GM12878 (cell line): ENCODE measurements at regions not wholly inside any gene's neighbourhood (a gene's known extent, or its start where the extent isn't known, plus 50 kb on each side); places are given as distances from the start of the nearest gene placed in this dataset.

Experiments
- ATAC-seq: fragments of 200-7000 bp; cut with Tn5 transposase; 3 replicates; pipeline ENCODE4 v1.9.1; 2020; ENCODE audit warnings: mild to moderate bottlenecking, moderate library complexity
- BruUV-seq: library from RNA; stranded (reverse); fragments of 400-500 nt; replicated peaks from 2 replicates; lab custom pipeline; 2021; lab: Mats Ljungman, UMichigan
- CTCF ChIA-PET: fragments of 300-600 bp; sonication (Branson Sonifier 250); formaldehyde crosslinking; extraction: SDS; loops from one replicate; lab custom pipeline; 2021; ENCODE audit warnings: inconsistent platforms; lab: Yijun Ruan, JAX
- POLR2A ChIA-PET: fragments of 350-600 bp; formaldehyde crosslinking; extraction: SDS; loops from one replicate; lab custom pipeline; 2021; ENCODE audit warnings: inconsistent platforms; lab: Charles Lee
- RAD21 ChIA-PET: fragments of 300-600 bp; sonication (Branson Sonifier 250); formaldehyde crosslinking; loops from one replicate; lab custom pipeline; 2023; ENCODE audit warnings: antibody characterized with exemption; ENCODE audit not compliant: unreplicated experiment; lab: Charles Lee
- SMC1A ChIA-PET: fragments of 300-600 bp; sonication (Branson Sonifier 250); formaldehyde crosslinking; loops from one replicate; lab custom pipeline; 2023; ENCODE audit not compliant: unreplicated experiment, uncharacterized antibody; lab: Charles Lee
- DNase-seq: peaks from one replicate; pipeline ENCODE4 v3.0.0-alpha.2; 2011; ENCODE audit warnings: low read depth, low spot score
- FAIRE-seq: peaks from 3 replicates; lab custom pipeline; 2011; peaks lifted over from hg19 to GRCh38; lab: Jason Lieb, UNC
- H2AFZ ChIP-seq: 2 replicates; pipeline ENCODE4 v1.6.0; 2011; ENCODE audit warnings: low read depth, low read length, control low read depth; ENCODE audit not compliant: control insufficient read depth
- H3K27ac ChIP-seq: 2 replicates; pipeline ENCODE4 v1.5.1; 2011; ENCODE audit warnings: control low read depth; ENCODE audit not compliant: control insufficient read depth, insufficient read depth
- H3K27me3 ChIP-seq, 2 experiments: replicated peaks in 1 of 2; 2 replicates each; pipeline versions ENCODE4 v1.6.0 to v1.6.1; 2011; ENCODE audit warnings: low read length in 1 of 2; ENCODE audit not compliant: control insufficient read depth in 2 of 2, insufficient read depth in 2 of 2
- H3K36me3 ChIP-seq, 2 experiments: 2 replicates each; pipeline ENCODE4 v1.5.1; 2011; ENCODE audit warnings: low read length in 1 of 2; ENCODE audit not compliant: control insufficient read depth in 2 of 2, insufficient read depth in 2 of 2
- H3K4me1 ChIP-seq: 2 replicates; pipeline ENCODE4 v1.6.1; 2011; ENCODE audit warnings: mild to moderate bottlenecking, low read length, moderate library complexity, mixed read lengths; ENCODE audit not compliant: control insufficient read depth, insufficient read depth
- H3K4me2 ChIP-seq: 2 replicates; pipeline ENCODE4 v1.6.0; 2011; ENCODE audit warnings: control low read depth; ENCODE audit not compliant: control insufficient read depth, insufficient read depth
- H3K4me3 ChIP-seq: fragments of 200-600 bp; sonication (generic); 2 replicates; pipeline ENCODE4 v1.5.1; 2016
- H3K79me2 ChIP-seq: 2 replicates; pipeline ENCODE4 v1.6.0; 2011; ENCODE audit warnings: low read length; ENCODE audit not compliant: control insufficient read depth, insufficient read depth
- H3K9ac ChIP-seq: 2 replicates; pipeline ENCODE4 v1.8.0; 2011; ENCODE audit warnings: low read length, control low read depth, mixed read lengths; ENCODE audit not compliant: control insufficient read depth, insufficient read depth
- H3K9me3 ChIP-seq: replicated peaks from 3 replicates; pipeline ENCODE4 v1.5.1; 2011; ENCODE audit warnings: mild to moderate bottlenecking, low read length; ENCODE audit not compliant: control insufficient read depth, insufficient read depth
- H4K20me1 ChIP-seq: 2 replicates; pipeline ENCODE4 v1.6.0; 2011; ENCODE audit not compliant: control insufficient read depth, insufficient read depth
- ATF3 ChIP-seq: IDR thresholded peaks from 2 replicates; pipeline ENCODE4 v1.6.1; 2011; ENCODE audit warnings: low read depth, mild to moderate bottlenecking, low read length, moderate library complexity, borderline replicate concordance; ENCODE audit errors: extremely low read depth
- EED ChIP-seq: sonication (generic); IDR thresholded peaks from 2 replicates; pipeline ENCODE4 v1.6.1; 2016; ENCODE audit warnings: antibody characterized with exemption, low read depth
- ESRRA ChIP-seq: IDR thresholded peaks from 2 replicates; pipeline ENCODE4 v1.6.1; 2012; ENCODE audit warnings: mild to moderate bottlenecking, low read length, improper control_type of control experiment
- FOXK2 ChIP-seq: fragments of 450-650 bp; IDR thresholded peaks from 2 replicates; pipeline ENCODE4 v1.6.1; 2017; ENCODE audit warnings: mild to moderate bottlenecking, moderate library complexity
- HDAC2 ChIP-seq: fragments of 200-600 bp; sonication (generic); IDR thresholded peaks from 2 replicates; pipeline ENCODE4 v1.6.1; 2017
- HDGF ChIP-seq: fragments of 450-650 bp; IDR thresholded peaks from 2 replicates; pipeline ENCODE4 v1.6.1; 2016; ENCODE audit warnings: antibody characterized with exemption
- KDM1A ChIP-seq: fragments of 200-600 bp; sonication (generic); IDR thresholded peaks from 2 replicates; pipeline ENCODE4 v1.6.1; 2016; ENCODE audit warnings: borderline replicate concordance
- KLF5 ChIP-seq: fragments of 450-650 bp; IDR thresholded peaks from 2 replicates; pipeline ENCODE4 v1.6.1; 2014; ENCODE audit warnings: mild to moderate bottlenecking; ENCODE audit not compliant: partially characterized antibody
- MXI1 ChIP-seq: fragments of 150-350 bp; IDR thresholded peaks from 2 replicates; pipeline ENCODE4 v1.6.1; 2011; ENCODE audit warnings: low read depth, mild to moderate bottlenecking, inconsistent platforms, low read length, improper control_type of control experiment
- NFYA ChIP-seq: IDR thresholded peaks from 2 replicates; pipeline ENCODE4 v1.6.1; 2011; ENCODE audit warnings: low read depth, mild to moderate bottlenecking, low read length, improper control_type of control experiment, borderline replicate concordance
- PRDM15 ChIP-seq: fragments of 450-650 bp; formaldehyde crosslinking; IDR thresholded peaks from 2 replicates; pipeline ENCODE4 v1.4.0; 2020; ENCODE audit warnings: mild to moderate bottlenecking, moderate library complexity
- RCOR1 ChIP-seq: conservative IDR thresholded peaks from 2 replicates; pipeline ENCODE4 v1.6.1; 2012; ENCODE audit warnings: low read depth, low read length, improper control_type of control experiment
- SMAD1 ChIP-seq: fragments of 450-650 bp; IDR thresholded peaks from 2 replicates; pipeline ENCODE4 v1.6.1; 2018; ENCODE audit warnings: mild to moderate bottlenecking, low read depth; ENCODE audit not compliant: partially characterized antibody
- SUZ12 ChIP-seq: fragments of 200-600 bp; sonication (generic); IDR thresholded peaks from one replicate; pipeline ENCODE4 v1.6.1; 2018; ENCODE audit warnings: antibody characterized with exemption, mild to moderate bottlenecking; ENCODE audit not compliant: unreplicated experiment
- TCF7 ChIP-seq: IDR thresholded peaks from 2 replicates; pipeline ENCODE4 v1.6.1; 2014; ENCODE audit warnings: antibody characterized with exemption, borderline replicate concordance
- USF1 ChIP-seq: IDR thresholded peaks from 2 replicates; pipeline ENCODE4 v1.6.1; 2011; ENCODE audit warnings: borderline replicate concordance, low read depth, mild to moderate bottlenecking, moderate library complexity, mixed read lengths, low read length; ENCODE audit not compliant: insufficient read depth; ENCODE audit errors: extremely low read length
- ZBTB40 ChIP-seq: fragments of 450-650 bp; IDR thresholded peaks from 2 replicates; pipeline ENCODE4 v1.6.1; 2016; ENCODE audit warnings: mild to moderate bottlenecking, moderate library complexity, borderline replicate concordance
- WGBS: methylation state at CpG from one replicate; pipeline ENCODE4 v1.1.6; 2016; ENCODE audit warnings: low lambda C conversion rate; ENCODE audit not compliant: insufficient replicate concordance, insufficient coverage; ENCODE audit errors: missing lambda C conversion rate; 5-methylcytosine and 5-hydroxymethylcytosine counted together
- in situ Hi-C: fragments of 300-500 bp; cut with MboI; formaldehyde crosslinking; loops from 9 replicates; pipeline ENCODE4 v1.14.3; 2018; ENCODE audit warnings: mixed read lengths
- intact Hi-C: fragments of 100-400 bp; cut with micrococcal nuclease; formaldehyde crosslinking; loops from one replicate; pipeline ENCODE4 v1.14.2; 2022; ENCODE audit not compliant: unreplicated experiment

GRCh38 chr3:164779816-164780215 lies 298.5 kb downstream of the SI start:
- POLR2A ChIA-PET, result no interaction called here
- Histone ChIP-seq H3K27ac (no peak overlapping the region), H3K9me3 (no peaks in the 10 kb centered on the region), H3K36me3 (no peaks in the 10 kb centered on the region), H3K27me3 (no peaks in the 10 kb centered on the region), H3K4me1 (no peaks in the 10 kb centered on the region), H2AFZ (no peak overlapping the region), H4K20me1 (no peaks in the 10 kb centered on the region), H3K4me2 (no peak overlapping the region), H3K4me3 (no peak overlapping the region), H3K9ac (no peak overlapping the region), H3K79me2 (no peaks in the 10 kb centered on the region)
- intact Hi-C loops (no loop called here), in situ Hi-C loops (no loop called here)
- no TSS peak for BruUV-seq
- ATAC-seq (no peak), DNase-seq (no peak), FAIRE-seq (no peak)
- 29% methylated on average over 4 of the region's 4 CpGs for WGBS
- SMC1A ChIA-PET, result no interaction called here
- CTCF ChIA-PET, result no interaction called here
- RAD21 ChIA-PET, result no interaction called here
- TF ChIP-seq SUZ12 (no peak), TCF7 (no peak), NFYA (no peak), SMAD1 (no peak), RCOR1 (no peak), HDAC2 (no peak), KDM1A (no peak), ZBTB40 (no peak), MXI1 (no peak), HDGF (no peak), USF1 (no peak), FOXK2 (no peak), EED (no peak), ATF3 (no peak), PRDM15 (CRISPR knock-in tag) (no peak), ESRRA (no peak), KLF5 (no peak)
